ENCODE measurements at regions not wholly inside any gene's neighbourhood (a gene's known extent, or its start where the extent isn't known, plus 50 kb on each side); places are given as distances from the start of the nearest gene placed in this dataset.
A peak's percentile ranks its signal among the peaks of the same experiment; 100 is the strongest.
"Not testable (repeated sequence)": the region's sequence is repeated elsewhere in the genome, so short reads cannot be mapped to it uniquely, and the experiment has no call there.

DNA sequence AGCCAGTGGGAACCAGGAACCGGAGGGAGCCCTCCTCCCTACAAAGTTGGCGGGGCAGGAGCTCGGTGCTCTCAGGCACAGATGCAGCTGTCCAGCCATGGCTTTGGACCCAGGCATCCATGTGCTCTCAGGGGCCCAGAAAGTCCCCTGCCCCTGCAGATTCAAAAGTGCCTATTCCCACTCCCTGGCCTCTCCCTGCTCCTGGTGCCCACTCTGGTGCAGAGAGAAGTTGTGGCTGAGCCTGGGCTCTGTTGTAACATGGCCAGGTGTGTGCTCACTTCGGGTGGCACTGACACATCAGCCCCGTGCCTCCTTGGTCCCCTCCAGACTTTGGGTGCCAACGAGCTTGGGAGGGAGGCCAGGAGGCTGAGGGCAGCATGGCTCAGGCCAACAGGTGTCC lies 315.8 kb upstream of the KYNU start:
- H3K4me3 Mint-ChIP-seq: no peak overlapping the region
- H3K9me3 Mint-ChIP-seq: no peaks in the 10 kb centered on the region
- no peaks in the 10 kb centered on the region for H3K36me3 Mint-ChIP-seq
- no peaks in the 10 kb centered on the region for H3K4me1 Mint-ChIP-seq
- no peaks in the 10 kb centered on the region for H3K27me3 Mint-ChIP-seq
- H3K27ac Mint-ChIP-seq: no peak overlapping the region
- peak; percentile 38 for ATAC-seq

DNA sequence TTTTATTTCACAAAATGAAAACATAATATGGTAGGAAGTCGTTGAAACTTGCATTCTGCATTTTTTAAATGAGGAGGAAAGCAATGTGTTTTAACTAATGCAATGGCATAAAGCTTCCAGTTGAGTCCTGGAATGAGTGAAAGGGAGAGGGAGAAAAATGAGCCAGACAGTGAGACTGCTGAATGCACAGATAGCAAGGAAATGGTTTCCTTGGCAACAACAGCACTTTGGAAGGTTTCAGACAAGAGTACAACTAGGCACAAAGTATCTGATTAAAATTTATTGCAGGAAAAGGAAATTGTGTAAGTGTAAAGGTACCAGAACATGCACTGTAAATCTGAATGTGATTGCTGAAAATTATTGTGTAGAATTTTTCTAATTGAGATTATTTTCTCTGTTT lies 320.1 kb upstream of the KYNU start:
- Mint-ChIP-seq H3K27me3 (no peaks in the 10 kb centered on the region), H3K9me3 (no peaks in the 10 kb centered on the region), H3K4me1 (no peaks in the 10 kb centered on the region), H3K36me3 (no peaks in the 10 kb centered on the region), H3K27ac (no peak overlapping the region), H3K4me3 (no peak overlapping the region)
- ATAC-seq: no peak

DNA sequence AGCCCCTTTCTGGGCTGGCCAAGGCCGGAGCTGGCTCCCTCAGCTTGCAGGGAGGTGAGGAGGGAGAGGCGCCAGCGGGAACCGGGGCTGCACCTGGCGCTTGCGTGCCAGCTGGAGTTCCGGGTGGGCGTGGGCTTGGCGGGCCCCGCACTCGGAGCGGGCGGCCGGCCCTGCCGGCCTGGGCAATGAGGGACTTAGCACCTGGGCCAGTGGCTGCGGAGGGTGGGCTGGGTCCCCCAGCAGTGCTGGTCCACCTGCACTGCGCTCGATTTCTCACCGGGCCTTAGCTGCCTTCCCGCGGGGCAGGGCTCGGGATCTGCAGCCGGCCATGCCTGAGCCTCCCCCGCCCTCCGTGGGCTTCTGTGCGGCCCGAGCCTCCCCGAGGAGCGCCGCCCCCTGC lies 331.5 kb upstream of the KYNU start:
- H3K27me3 Mint-ChIP-seq: peaks cover 15% of the 10 kb centered on the region
- not testable (repeated sequence) for ATAC-seq, H3K27ac Mint-ChIP-seq, H3K36me3 Mint-ChIP-seq, H3K4me3 Mint-ChIP-seq, H3K9me3 Mint-ChIP-seq, H3K4me1 Mint-ChIP-seq

DNA sequence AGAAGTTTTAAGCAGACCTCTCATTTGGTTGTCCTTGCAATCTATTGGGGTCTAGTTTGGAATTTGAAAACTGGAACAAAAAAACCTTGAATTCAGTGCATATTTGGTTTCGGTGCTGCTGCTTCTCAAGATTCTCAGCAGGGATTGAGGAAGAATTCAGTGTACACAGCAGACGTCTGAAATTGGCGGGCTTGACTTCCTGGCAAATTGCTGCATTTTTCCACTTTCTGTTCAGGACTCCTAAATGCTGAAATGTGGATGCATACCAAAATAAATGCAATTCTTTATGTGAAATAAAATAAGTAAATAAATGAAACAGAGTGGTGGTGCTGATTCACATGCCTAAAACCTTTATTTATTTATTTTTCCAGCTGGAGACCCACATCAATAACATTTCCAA lies 332.4 kb upstream of the KYNU start:
- Mint-ChIP-seq H3K4me1 (no peaks in the 10 kb centered on the region), H3K9me3 (peaks cover 8% of the 10 kb centered on the region), H3K27ac (no peak overlapping the region), H3K4me3 (no peak overlapping the region), H3K27me3 (peaks cover 15% of the 10 kb centered on the region), H3K36me3 (no peaks in the 10 kb centered on the region)
- no peak for ATAC-seq

DNA sequence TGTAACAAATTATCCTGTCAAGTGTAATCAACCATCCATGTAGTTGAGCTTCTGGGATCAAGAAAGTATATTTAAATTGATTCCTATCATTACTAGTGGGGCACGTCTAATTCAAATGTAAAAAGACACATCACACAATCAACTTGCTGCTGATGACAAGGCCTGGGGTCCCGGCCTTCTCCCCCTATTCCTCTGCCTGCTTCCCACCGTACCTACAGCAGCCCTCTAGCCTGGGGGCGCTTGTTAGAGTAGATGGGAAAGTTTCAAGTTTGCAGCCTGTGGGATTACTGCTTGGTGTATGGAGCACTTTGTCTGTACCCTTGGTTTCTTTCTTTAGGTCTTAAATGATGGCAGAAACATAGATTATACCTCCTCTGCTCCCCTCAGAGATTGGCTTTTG lies 333.3 kb upstream of the KYNU start:
- Mint-ChIP-seq H3K27ac (no peak overlapping the region), H3K9me3 (peaks cover 8% of the 10 kb centered on the region), H3K4me3 (no peak overlapping the region), H3K27me3 (peaks cover 13% of the 10 kb centered on the region), H3K36me3 (no peaks in the 10 kb centered on the region), H3K4me1 (no peaks in the 10 kb centered on the region)
- ATAC-seq: no peak

DNA sequence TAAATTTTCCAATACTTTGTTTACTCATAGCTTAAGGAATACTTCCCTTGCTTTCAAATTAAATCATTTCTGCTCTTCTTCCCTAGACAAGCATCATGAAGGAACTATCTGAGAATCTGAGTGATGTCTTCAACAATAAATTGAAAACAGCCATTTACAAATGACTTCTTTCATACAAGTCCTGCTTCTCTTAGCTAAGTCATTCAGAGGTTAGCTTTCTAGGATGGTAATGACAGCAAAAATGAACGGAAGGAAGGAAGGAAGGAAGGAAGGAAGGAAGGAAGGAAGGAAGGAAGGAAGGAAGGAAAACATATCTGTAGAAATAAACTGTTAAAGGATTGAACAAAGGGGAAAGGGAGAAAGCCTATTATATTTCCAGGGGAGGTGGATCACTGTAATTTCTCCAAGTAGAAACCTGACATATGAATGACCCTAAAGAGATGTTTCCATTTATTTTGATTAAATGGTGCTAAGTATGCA lies 335.0 kb upstream of the KYNU start:
- Mint-ChIP-seq H3K27ac (no peak overlapping the region), H3K4me3 (no peak overlapping the region), H3K4me1 (no peaks in the 10 kb centered on the region), H3K36me3 (no peaks in the 10 kb centered on the region), H3K27me3 (no peaks in the 10 kb centered on the region), H3K9me3 (peaks cover 2% of the 10 kb centered on the region)
- no peak for ATAC-seq

DNA sequence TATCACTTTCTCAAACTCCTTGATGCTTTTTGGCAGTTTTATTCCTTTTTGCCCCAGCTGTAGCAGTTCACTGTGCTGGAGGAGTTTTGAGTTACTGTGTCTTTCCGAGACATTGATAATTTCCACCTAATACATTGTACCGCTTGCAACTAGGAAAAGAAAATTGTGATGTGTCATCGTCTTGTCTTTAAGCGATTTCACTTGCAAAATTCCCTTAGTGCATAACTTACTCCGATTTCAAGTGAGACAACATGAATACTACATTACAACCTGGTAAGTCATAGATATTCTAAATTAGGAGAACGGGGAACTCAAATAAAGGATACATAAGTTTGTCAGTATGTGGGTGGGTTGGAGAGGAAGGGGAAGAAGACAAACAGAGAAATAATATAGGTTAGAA lies 340.5 kb upstream of the KYNU start:
- no peaks in the 10 kb centered on the region for H3K36me3 Mint-ChIP-seq
- H3K4me3 Mint-ChIP-seq: no peak overlapping the region
- H3K4me1 Mint-ChIP-seq: no peaks in the 10 kb centered on the region
- ATAC-seq: no peak
- H3K27me3 Mint-ChIP-seq: no peaks in the 10 kb centered on the region
- no peak overlapping the region for H3K27ac Mint-ChIP-seq
- H3K9me3 Mint-ChIP-seq: no peaks in the 10 kb centered on the region

DNA sequence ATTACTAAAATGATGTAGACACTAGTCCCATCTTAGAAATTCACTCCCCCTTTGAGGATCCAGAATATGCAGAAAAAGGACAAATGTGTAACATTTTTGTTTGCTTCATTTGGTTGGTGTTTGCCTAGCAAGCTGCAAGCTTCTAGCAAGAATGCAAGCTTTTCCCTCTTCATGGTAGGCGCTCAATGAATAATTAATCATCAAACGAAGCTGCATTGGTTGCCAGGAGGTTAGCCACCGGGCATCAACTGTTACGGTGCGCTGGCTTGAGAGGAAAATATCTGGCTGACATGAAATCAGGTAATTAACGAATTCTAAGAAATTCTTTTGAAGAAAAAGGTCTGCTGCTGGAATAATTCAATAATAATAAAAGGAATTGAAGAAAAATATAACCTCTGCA lies 341.0 kb upstream of the KYNU start:
- no peak for ATAC-seq
- no peak overlapping the region for H3K27ac Mint-ChIP-seq
- H3K27me3 Mint-ChIP-seq: no peaks in the 10 kb centered on the region
- no peak overlapping the region for H3K4me3 Mint-ChIP-seq
- no peaks in the 10 kb centered on the region for H3K4me1 Mint-ChIP-seq
- H3K36me3 Mint-ChIP-seq: no peaks in the 10 kb centered on the region
- no peaks in the 10 kb centered on the region for H3K9me3 Mint-ChIP-seq

DNA sequence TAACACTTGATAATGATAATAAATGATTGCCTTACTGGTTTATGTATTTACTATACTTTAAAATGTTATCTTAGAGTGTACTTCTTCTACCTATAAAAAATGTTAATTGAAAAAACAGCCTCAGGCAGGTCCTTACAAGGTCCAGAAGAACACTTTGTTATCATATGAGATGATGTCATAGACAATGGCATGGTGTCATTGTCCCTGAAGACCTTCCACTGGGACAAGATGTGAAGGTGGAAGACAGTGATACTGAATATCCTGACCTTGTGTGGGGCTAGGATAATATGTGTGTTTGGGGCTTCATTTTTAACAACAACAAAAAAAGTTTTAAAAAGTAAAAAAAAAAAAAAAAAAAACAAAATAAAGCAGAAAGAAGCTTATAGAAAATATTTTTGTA lies 342.2 kb upstream of the KYNU start:
- Mint-ChIP-seq H3K27me3 (peaks cover under 1% of the 10 kb centered on the region), H3K36me3 (no peaks in the 10 kb centered on the region), H3K4me3 (no peak overlapping the region), H3K27ac (no peak overlapping the region), H3K4me1 (no peaks in the 10 kb centered on the region), H3K9me3 (no peaks in the 10 kb centered on the region)
- ATAC-seq: no peak

DNA sequence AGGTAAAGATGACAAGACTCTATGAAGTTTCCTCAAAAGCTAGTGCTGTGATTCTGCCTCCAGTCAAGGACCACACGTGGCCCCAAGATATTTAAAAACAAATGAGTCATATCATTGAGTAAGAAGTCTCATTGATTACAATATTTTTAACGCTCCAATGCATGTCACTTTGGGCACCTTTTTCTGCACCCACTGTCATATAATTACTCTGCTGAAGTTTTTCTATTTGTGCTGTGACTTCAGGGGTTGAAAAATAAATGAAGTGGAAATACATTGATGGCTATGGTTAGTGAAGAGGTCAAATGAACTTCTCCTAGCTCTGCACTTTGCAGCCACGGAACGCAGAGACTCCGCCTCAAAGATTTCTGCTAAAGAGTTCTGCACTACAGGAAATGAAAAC lies 344.3 kb upstream of the KYNU start:
- no peak for ATAC-seq
- no peaks in the 10 kb centered on the region for H3K9me3 Mint-ChIP-seq
- no peaks in the 10 kb centered on the region for H3K4me1 Mint-ChIP-seq
- H3K36me3 Mint-ChIP-seq: no peaks in the 10 kb centered on the region
- peaks cover 13% of the 10 kb centered on the region for H3K27me3 Mint-ChIP-seq
- no peak overlapping the region for H3K4me3 Mint-ChIP-seq
- no peak overlapping the region for H3K27ac Mint-ChIP-seq

DNA sequence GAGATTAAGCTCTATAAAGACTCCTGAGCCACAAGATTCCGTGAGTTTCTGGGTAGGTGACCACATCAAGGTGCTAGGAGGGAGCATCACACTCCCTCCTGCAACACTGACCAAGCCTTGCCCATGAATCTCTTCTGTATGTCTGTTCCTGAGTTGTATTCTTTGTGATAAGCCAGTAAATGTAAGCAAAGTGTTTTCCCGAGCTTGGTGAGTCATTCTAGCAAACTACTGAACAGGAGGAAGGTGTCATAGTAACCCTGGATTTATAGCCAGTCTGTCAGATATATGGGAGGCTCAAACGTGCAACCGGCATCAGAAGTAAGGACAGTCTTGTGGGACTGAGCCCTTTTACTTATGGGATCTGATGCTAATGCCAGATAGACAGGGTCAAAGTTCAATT lies 346.1 kb upstream of the KYNU start:
- Mint-ChIP-seq H3K4me3 (no peak overlapping the region), H3K4me1 (no peaks in the 10 kb centered on the region), H3K27ac (no peak overlapping the region), H3K27me3 (peaks cover 13% of the 10 kb centered on the region), H3K9me3 (no peaks in the 10 kb centered on the region), H3K36me3 (no peaks in the 10 kb centered on the region)
- no peak for ATAC-seq

DNA sequence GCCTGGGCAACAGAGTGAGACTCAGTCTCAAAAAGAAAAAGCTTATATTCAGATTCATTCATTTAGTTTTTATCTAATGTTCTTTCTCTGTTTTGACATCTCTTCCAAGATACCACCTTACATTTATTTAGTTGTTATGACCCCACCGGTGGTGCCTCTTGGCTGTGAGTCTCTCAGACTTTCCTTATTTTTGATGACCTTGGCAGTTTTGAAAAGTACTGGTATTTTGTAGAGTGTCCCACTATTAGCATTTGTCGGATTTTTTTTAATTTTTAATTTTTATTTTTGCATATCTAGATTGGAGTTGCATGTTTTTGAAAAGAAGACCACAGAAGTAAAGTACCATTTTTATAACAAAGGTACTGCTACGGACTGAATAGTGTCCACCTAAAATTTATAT lies 351.7 kb upstream of the KYNU start:
- Mint-ChIP-seq H3K27me3 (peaks cover 13% of the 10 kb centered on the region), H3K36me3 (no peaks in the 10 kb centered on the region), H3K4me1 (no peaks in the 10 kb centered on the region), H3K9me3 (no peaks in the 10 kb centered on the region), H3K27ac (no peak overlapping the region), H3K4me3 (no peak overlapping the region)
- no peak for ATAC-seq

DNA sequence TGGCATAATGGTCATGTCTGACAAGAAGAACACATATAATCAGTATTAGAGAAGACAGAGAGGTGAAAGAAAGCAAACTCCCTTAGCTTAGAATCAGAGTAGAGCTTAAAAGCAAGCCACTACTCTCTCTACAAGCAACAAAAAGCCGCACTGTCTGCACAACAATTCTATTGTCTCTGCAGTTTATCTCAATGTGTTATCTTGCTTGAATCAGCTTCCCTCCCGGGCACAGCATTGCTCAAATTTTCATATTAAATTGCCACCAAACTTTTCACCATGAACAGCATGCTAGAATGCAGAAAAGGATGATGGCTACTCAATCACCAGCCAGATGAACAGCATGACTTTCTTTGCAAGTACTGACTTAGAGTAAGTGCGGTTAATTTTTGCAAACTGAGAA lies 356.0 kb upstream of the KYNU start:
- Mint-ChIP-seq H3K36me3 (no peaks in the 10 kb centered on the region), H3K27ac (no peak overlapping the region), H3K27me3 (peaks cover 7% of the 10 kb centered on the region), H3K9me3 (no peaks in the 10 kb centered on the region), H3K4me3 (no peak overlapping the region), H3K4me1 (no peaks in the 10 kb centered on the region)
- no peak for ATAC-seq

DNA sequence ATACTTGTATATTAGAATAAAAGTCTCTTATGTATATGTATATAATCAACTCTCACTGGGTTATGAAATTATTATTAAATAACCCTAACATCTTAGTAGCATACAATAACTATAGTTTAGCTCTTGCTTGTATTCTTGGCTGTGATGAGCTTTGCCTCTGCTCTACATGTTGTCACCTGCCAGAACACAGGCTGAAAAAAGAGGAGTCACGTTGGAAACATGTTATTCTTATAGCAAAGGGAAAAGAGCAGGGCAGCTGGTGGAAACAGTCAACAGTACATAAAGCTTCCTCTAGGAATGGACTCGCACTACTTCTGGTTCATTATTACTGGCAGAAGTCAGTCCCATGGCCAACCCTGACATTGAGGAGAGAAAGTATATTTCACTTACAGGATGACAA lies 362.0 kb upstream of the KYNU start:
- Mint-ChIP-seq H3K4me1 (no peaks in the 10 kb centered on the region), H3K36me3 (no peaks in the 10 kb centered on the region), H3K4me3 (no peak overlapping the region)

DNA sequence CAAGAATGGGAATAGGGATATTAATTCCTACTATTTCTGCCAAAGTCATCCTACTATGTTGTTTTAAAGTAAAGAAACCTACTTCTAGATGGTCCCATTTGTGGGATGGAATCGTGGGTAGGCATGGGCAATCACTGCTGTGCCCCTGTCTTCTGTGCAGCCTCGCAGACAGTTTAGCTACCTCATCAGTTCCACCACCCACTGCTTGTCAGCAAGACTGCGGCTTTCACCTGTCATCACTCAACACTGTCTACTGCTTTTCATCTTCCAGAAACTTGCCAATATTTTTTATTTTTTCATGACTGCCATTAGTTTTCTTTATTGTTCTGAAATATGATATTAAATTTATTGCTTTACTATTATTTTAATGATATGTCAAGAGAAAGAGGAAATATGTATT lies 368.1 kb upstream of the KYNU start:
- H3K4me3 Mint-ChIP-seq: no peak overlapping the region
- H3K27ac Mint-ChIP-seq: no peak overlapping the region
- H3K9me3 Mint-ChIP-seq: no peaks in the 10 kb centered on the region
- H3K36me3 Mint-ChIP-seq: no peaks in the 10 kb centered on the region
- no peaks in the 10 kb centered on the region for H3K4me1 Mint-ChIP-seq
- no peak for ATAC-seq
- no peaks in the 10 kb centered on the region for H3K27me3 Mint-ChIP-seq

More for the DNA sequence above, 362.0 kb upstream of the KYNU start:
- ATAC-seq: no peak
- no peaks in the 10 kb centered on the region for H3K9me3 Mint-ChIP-seq
- no peak overlapping the region for H3K27ac Mint-ChIP-seq
- H3K27me3 Mint-ChIP-seq: peaks cover 7% of the 10 kb centered on the region

DNA sequence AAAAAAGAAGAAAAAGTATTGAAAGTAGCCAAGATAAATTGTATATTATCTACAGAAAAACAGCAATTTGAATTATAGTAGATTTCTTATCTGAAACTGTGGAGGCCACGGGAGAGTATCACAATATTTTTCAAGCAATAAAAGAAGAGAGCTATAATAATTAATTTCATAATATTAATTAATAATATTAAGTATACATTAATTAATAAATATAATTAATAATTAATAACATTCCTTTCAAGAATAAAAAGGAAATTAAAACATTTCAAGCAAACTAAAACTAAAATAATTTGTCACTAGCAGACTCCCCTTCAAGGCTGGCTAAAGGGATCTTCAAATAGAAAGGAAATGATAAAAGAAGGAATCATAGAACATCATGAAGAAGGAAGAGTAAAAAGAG lies 372.7 kb upstream of the KYNU start:
- Mint-ChIP-seq H3K4me1 (no peaks in the 10 kb centered on the region), H3K36me3 (no peaks in the 10 kb centered on the region), H3K9me3 (peaks cover 3% of the 10 kb centered on the region), H3K27me3 (no peaks in the 10 kb centered on the region), H3K4me3 (no peak overlapping the region), H3K27ac (no peak overlapping the region)
- no peak for ATAC-seq

DNA sequence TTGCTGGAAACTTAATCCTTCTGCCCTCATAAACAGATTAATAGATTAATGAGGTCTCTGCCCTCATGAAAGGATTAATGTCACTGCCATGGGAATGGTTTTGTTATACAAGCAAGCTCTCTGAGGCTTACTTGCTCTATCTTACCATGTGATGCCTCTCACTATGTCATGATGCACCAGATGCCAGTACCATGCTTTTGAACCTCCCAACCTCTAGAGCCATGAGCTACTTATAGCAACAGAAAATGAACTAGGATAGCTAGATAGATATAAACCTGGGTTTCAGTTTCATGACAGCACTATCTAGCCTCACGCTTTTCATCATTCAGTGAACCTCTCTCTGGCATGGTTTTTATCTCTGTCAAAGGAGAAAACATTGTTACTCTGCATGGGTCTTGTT lies 371.6 kb upstream of the LRP1B start:
- Mint-ChIP-seq H3K36me3 (no peaks in the 10 kb centered on the region), H3K27ac (no peak overlapping the region), H3K4me3 (no peak overlapping the region), H3K27me3 (no peaks in the 10 kb centered on the region), H3K4me1 (no peaks in the 10 kb centered on the region), H3K9me3 (peaks cover 3% of the 10 kb centered on the region)
- no peak for ATAC-seq

All from stimulated activated memory B cell treated with anti-CD40 and anti-IgM and Interleukin-4, amounts not matched to agents 10 μg/mL and 1 μg/mL and 100 μg/mL, for 72 hours (primary cell).